ENCODE measurements at regions not wholly inside any gene's neighbourhood (a gene's known extent, or its start where the extent isn't known, plus 50 kb on each side); places are given as distances from the start of the nearest gene placed in this dataset.

- Histone ChIP-seq H2BK12ac (ENCODE audit: low read depth, low read length) (no peak overlapping the region), H3K18ac (ENCODE audit: extremely low read depth, low read length) (no peak overlapping the region), H3K4me1 (replicated peaks in 1 of 4; ENCODE audit: control insufficient read depth in 3 of 4, insufficient read depth in 4 of 4, low read length in 3 of 4) (no peaks in the 10 kb centered on the region), H4K5ac (ENCODE audit: insufficient read length, low read depth, low read length) (no peak overlapping the region), H3K79me2 (ENCODE audit: control insufficient read depth in 1 of 2, insufficient read depth in 2 of 2, low read length in 2 of 2) (no peaks in the 10 kb centered on the region), H2BK15ac (ENCODE audit: low read length) (no peak overlapping the region), H3K4ac (replicated peaks; ENCODE audit: insufficient read length, low read depth, low read length) (no peak overlapping the region), H3K4me2 (ENCODE audit: insufficient read depth in 1 of 2, low read depth in 2 of 2, low read length in 2 of 2) (no peak overlapping the region), H2BK5ac (ENCODE audit: low read depth, low read length) (no peak overlapping the region), H4K20me1 (replicated peaks in 1 of 2; ENCODE audit: control insufficient read depth in 1 of 2, insufficient read depth in 2 of 2, low read length in 2 of 2) (no peaks in the 10 kb centered on the region), H2BK20ac (ENCODE audit: low read length) (no peak overlapping the region), H3K9ac (replicated peaks in 1 of 4; ENCODE audit: extremely low read depth in 1 of 4, low read depth in 3 of 4, low read length in 3 of 4) (no peak overlapping the region), H3K14ac (ENCODE audit: insufficient read length) (no peak overlapping the region), H3K23me2 (ENCODE audit: low read depth, low read length) (no peaks in the 10 kb centered on the region), H2AK5ac (ENCODE audit: low read depth, low read length) (no peak overlapping the region), H3K79me1 (ENCODE audit: low read depth, low read length) (no peaks in the 10 kb centered on the region), H4K91ac (replicated peaks; ENCODE audit: insufficient read length, low read length) (no peak overlapping the region), H3K9me3 (ENCODE audit: insufficient read depth in 2 of 2, low read depth in 1 of 2, low read length in 1 of 2) (no peaks in the 10 kb centered on the region), H2BK120ac (replicated peaks; ENCODE audit: low read depth, low read length) (no peak overlapping the region), H3K36me3 (ENCODE audit: control insufficient read depth in 2 of 4, insufficient read depth in 4 of 4, low read length in 3 of 4) (no peaks in the 10 kb centered on the region), H3K27ac (ENCODE audit: low read depth, low read length) (no peak overlapping the region), H3K4me3 (ENCODE audit: extremely low read depth in 1 of 4, insufficient read depth in 2 of 4, low read depth in 3 of 4, low read length in 4 of 4) (no peak overlapping the region), H3K56ac (replicated peaks; ENCODE audit: insufficient read length, low read depth, low read length) (no peak overlapping the region), H3K27me3 (replicated peaks in 1 of 4; ENCODE audit: control insufficient read depth in 3 of 4, extremely low read depth in 1 of 4, insufficient read depth in 3 of 4, low read length in 3 of 4) (no peaks in the 10 kb centered on the region; a peak in 1 of 7 replicates), H4K8ac (ENCODE audit: extremely low read depth, insufficient read depth, low read length) (no peak overlapping the region), H2AFZ (ENCODE audit: low read length) (no peak overlapping the region), H3K23ac (ENCODE audit: insufficient read length) (no peak overlapping the region)
- no peak for TF ChIP-seq NRF1 (IDR thresholded peaks at IDR 0.05; ENCODE audit: low read depth, low read length)
- CTCF ChIA-PET (ENCODE audit: partially characterized antibody), result no interaction called here
- 73% methylated on average over 1 of the region's 1 CpG; no CpG with 5 or more reads in 1 of the 2 experiments for WGBS, 2 experiments (ENCODE audit: extremely low coverage in 1 of 2, insufficient coverage in 1 of 2, insufficient read length in 1 of 2, insufficient replicate concordance in 2 of 2, low coverage in 1 of 2, low lambda C conversion rate in 2 of 2, missing lambda C conversion rate in 1 of 2)
- DNase-seq (ENCODE audit: low read depth in 1 of 2, low spot score in 2 of 2), result no peak
- FAIRE-seq, result no peak
- POLR2A ChIA-PET (ENCODE audit: partially characterized antibody), result no interaction called here
Measured at GRCh38 chr7:54355842-54356241, 186.3 kb upstream of the VSTM2A start.

Measured in H1 (cell line).